Urothelium cell line (cell line): ENCODE measurements at regions not wholly inside any gene's neighbourhood (a gene's known extent, or its start where the extent isn't known, plus 50 kb on each side); places are given as distances from the start of the nearest gene placed in this dataset.
A peak's percentile ranks its signal among the peaks of the same experiment; 100 is the strongest.
"Not testable (repeated sequence)": the region's sequence is repeated elsewhere in the genome, so short reads cannot be mapped to it uniquely, and the experiment has no call there.

Experiments
- DNase-seq: peaks from one replicate; pipeline ENCODE4 v3.0.0; 2011; ENCODE audit warnings: low spot score, mixed read lengths
- FAIRE-seq: peaks from 2 replicates; lab custom pipeline; 2011; peaks lifted over from hg19 to GRCh38; lab: Jason Lieb, UNC

GRCh38 chr3:168671091-168671490 is 575.4 kb upstream of the GOLIM4 start:
- FAIRE-seq = no peak
- DNase-seq = no peak

GRCh38 chr3:168660879-168661657 is 565.3 kb upstream of the GOLIM4 start:
- not testable (repeated sequence) for FAIRE-seq, DNase-seq

- FAIRE-seq (no peak), DNase-seq (peak; percentile 3)
These were observed 563.3 kb upstream of the GOLIM4 start for GRCh38 chr3:168659015-168659414.

GRCh38 chr3:168655611-168656010 is 559.9 kb upstream of the GOLIM4 start:
- no peak for FAIRE-seq
- no peak for DNase-seq

- no peak for DNase-seq
- no peak for FAIRE-seq
These were observed 559.0 kb upstream of the GOLIM4 start for GRCh38 chr3:168654700-168655099.

GRCh38 chr3:168653255-168653654 is 557.5 kb upstream of the GOLIM4 start:
- no peak for DNase-seq
- no peak for FAIRE-seq

GRCh38 chr3:168648321-168648720 is 552.6 kb upstream of the GOLIM4 start:
- FAIRE-seq (no peak), DNase-seq (no peak)

GRCh38 chr3:168647582-168647981 is 551.9 kb upstream of the GOLIM4 start:
- DNase-seq = no peak
- no peak for FAIRE-seq

GRCh38 chr3:168645180-168645579 is 549.5 kb upstream of the GOLIM4 start:
- DNase-seq (no peak), FAIRE-seq (no peak)

- FAIRE-seq (no peak), DNase-seq (no peak)
These were observed 532.8 kb upstream of the GOLIM4 start for GRCh38 chr3:168628549-168628948.

- FAIRE-seq = no peak
These were observed 529.8 kb upstream of the GOLIM4 start for GRCh38 chr3:168625477-168625876.

GRCh38 chr3:168624892-168625448 is 529.2 kb upstream of the GOLIM4 start:
- FAIRE-seq (no peak), DNase-seq (no peak)

More at GRCh38 chr3:168625477-168625876, 529.8 kb upstream of the GOLIM4 start:
- DNase-seq = no peak

GRCh38 chr3:168624195-168624594 is 528.5 kb upstream of the GOLIM4 start:
- no peak for FAIRE-seq
- no peak for DNase-seq

GRCh38 chr3:168622795-168623194 is 527.1 kb upstream of the GOLIM4 start:
- no peak for FAIRE-seq
- DNase-seq = no peak

- DNase-seq (peak; percentile 33), FAIRE-seq (no peak)
These were observed 525.1 kb upstream of the GOLIM4 start for GRCh38 chr3:168620854-168621253.

GRCh38 chr3:168618827-168619470 is 523.2 kb upstream of the GOLIM4 start:
- FAIRE-seq (no peak), DNase-seq (no peak)

GRCh38 chr3:168617658-168618057 is 521.9 kb upstream of the GOLIM4 start:
- FAIRE-seq (no peak), DNase-seq (no peak)

GRCh38 chr3:168616915-168617314 is 521.2 kb upstream of the GOLIM4 start:
- no peak for DNase-seq

GRCh38 chr3:168615493-168616020 is 519.8 kb upstream of the GOLIM4 start:
- no peak for FAIRE-seq
- no peak for DNase-seq

More at GRCh38 chr3:168616915-168617314, 521.2 kb upstream of the GOLIM4 start:
- FAIRE-seq = no peak

- FAIRE-seq (no peak), DNase-seq (no peak)
These were observed 517.4 kb upstream of the GOLIM4 start for GRCh38 chr3:168613151-168613550.

GRCh38 chr3:168612671-168613070 is 516.9 kb upstream of the GOLIM4 start:
- FAIRE-seq (no peak), DNase-seq (no peak)

GRCh38 chr3:168611826-168612225 is 516.1 kb upstream of the GOLIM4 start:
- DNase-seq = no peak
- FAIRE-seq = no peak
